PC-3 (cell line): ENCODE measurements at regions not wholly inside any gene's neighbourhood (a gene's known extent, or its start where the extent isn't known, plus 50 kb on each side); places are given as distances from the start of the nearest gene placed in this dataset.

Source experiments
- EZH2 ChIP-seq: fragments of 300-600 bp; sonication (generic); IDR thresholded peaks from one replicate; pipeline ENCODE4 v1.6.1; 2017; ENCODE audit warnings: antibody characterized with exemption, mild to moderate bottlenecking, low read length; ENCODE audit not compliant: unreplicated experiment
- EZH2phosphoT487 ChIP-seq: fragments of 300-600 bp; sonication (generic); IDR thresholded peaks from 2 replicates; pipeline ENCODE4 v1.6.1; 2018; ENCODE audit warnings: mild to moderate bottlenecking, antibody characterized with exemption, low read length, borderline replicate concordance
- TF ChIP-seq, protein P1 (sequence below): fragments of 300-600 bp; sonication (generic); conservative IDR thresholded peaks from 2 replicates; pipeline ENCODE4 v1.5.1; 2017; ENCODE audit warnings: antibody characterized with exemption, low read depth, mild to moderate bottlenecking, low read length

- TF ChIP-seq, protein P1, sequence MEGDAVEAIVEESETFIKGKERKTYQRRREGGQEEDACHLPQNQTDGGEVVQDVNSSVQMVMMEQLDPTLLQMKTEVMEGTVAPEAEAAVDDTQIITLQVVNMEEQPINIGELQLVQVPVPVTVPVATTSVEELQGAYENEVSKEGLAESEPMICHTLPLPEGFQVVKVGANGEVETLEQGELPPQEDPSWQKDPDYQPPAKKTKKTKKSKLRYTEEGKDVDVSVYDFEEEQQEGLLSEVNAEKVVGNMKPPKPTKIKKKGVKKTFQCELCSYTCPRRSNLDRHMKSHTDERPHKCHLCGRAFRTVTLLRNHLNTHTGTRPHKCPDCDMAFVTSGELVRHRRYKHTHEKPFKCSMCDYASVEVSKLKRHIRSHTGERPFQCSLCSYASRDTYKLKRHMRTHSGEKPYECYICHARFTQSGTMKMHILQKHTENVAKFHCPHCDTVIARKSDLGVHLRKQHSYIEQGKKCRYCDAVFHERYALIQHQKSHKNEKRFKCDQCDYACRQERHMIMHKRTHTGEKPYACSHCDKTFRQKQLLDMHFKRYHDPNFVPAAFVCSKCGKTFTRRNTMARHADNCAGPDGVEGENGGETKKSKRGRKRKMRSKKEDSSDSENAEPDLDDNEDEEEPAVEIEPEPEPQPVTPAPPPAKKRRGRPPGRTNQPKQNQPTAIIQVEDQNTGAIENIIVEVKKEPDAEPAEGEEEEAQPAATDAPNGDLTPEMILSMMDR: no peak
- TF ChIP-seq EZH2: no peak
- TF ChIP-seq EZH2phosphoT487: no peak
Observed at GRCh38 chr6:40802481-40802880, 215.3 kb upstream of the LRFN2 start.
